ENCODE measurements at regions not wholly inside any gene's neighbourhood (a gene's known extent, or its start where the extent isn't known, plus 50 kb on each side); places are given as distances from the start of the nearest gene placed in this dataset.

DNA sequence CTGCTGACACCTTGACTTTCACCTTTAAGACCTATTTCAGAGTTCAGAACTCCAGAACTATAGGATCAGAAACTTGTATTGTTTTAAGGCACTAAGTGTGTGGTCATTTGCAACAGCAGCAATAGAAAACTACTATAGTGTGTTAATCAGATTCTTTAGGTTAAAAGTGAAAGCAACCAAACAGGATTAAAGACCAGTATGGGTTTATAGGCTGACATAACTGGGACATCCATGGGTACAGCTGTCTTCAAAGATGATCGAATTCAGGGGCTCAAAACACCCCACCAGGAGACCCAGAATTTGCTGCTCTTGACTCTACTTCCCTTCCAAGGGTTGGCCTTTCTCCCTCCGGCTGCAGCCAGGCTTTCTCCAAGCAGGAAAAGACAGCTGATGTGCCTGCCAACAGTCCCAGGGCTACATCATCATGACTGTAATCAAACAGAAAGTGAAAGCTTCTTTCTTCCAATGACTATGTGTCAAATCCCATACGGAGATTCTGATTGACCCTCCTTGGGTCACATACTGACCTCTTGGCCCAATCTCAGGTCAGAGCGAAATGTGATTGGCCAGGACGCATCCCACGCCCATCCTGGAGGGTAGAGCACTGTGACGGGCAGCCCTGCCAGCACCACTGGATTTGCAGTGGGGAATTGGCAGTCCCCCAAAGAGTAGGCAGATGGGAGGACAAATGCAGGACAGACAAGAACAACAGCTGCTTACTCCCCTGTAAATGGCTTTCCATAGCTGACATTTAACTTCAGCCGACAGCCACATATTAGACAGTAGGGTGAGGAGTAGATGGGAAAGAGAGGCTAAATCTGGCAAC, 51.4 kb upstream of the RNF7 start (continued):
- TF ChIP-seq FLYWCH1 (CRISPR knock-in tag; IDR thresholded peaks at IDR 0.05) (no peak), NFIB (CRISPR knock-in tag; IDR thresholded peaks at IDR 0.05; ENCODE audit: borderline replicate concordance) (no peak)
